ENCODE measurements at regions not wholly inside any gene's neighbourhood (a gene's known extent, or its start where the extent isn't known, plus 50 kb on each side); places are given as distances from the start of the nearest gene placed in this dataset.

DNA sequence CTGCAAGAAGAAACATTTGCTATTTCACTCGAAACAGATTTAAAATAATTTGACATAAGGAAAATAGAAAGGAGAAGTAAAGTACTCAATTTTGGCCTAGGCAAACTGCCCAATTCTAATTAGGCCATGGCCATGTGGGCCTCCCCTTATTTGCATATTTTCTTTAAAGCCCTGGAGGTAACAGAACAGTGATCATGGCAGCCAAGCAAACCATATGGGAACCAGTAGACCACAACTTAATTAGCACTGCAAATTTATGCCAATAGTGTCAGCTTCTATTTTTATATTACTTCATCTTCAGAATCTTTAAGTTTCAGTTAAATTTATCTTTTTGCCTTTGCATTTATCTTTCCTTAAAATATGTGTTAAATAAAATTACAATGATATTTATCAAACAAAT is 63.3 kb upstream of the THSD7A start:
- intact Hi-C loops (cut with micrococcal nuclease), result no loop called here
- Mint-ChIP-seq H3K36me3 (ENCODE audit: low read depth) (no peaks in the 10 kb centered on the region), H3K4me1 (no peaks in the 10 kb centered on the region), H3K27ac (no peak overlapping the region), H3K9me3 (no peaks in the 10 kb centered on the region), H3K4me3 (no peak overlapping the region), H3K27me3 (no peaks in the 10 kb centered on the region)
- no peak for DNase-seq
- no peak for ATAC-seq (ENCODE audit: low read depth)
- ChIA-PET POLR2A (no interaction called here), CTCF (no interaction called here)
- TF ChIP-seq, protein P1, sequence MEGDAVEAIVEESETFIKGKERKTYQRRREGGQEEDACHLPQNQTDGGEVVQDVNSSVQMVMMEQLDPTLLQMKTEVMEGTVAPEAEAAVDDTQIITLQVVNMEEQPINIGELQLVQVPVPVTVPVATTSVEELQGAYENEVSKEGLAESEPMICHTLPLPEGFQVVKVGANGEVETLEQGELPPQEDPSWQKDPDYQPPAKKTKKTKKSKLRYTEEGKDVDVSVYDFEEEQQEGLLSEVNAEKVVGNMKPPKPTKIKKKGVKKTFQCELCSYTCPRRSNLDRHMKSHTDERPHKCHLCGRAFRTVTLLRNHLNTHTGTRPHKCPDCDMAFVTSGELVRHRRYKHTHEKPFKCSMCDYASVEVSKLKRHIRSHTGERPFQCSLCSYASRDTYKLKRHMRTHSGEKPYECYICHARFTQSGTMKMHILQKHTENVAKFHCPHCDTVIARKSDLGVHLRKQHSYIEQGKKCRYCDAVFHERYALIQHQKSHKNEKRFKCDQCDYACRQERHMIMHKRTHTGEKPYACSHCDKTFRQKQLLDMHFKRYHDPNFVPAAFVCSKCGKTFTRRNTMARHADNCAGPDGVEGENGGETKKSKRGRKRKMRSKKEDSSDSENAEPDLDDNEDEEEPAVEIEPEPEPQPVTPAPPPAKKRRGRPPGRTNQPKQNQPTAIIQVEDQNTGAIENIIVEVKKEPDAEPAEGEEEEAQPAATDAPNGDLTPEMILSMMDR (IDR thresholded peaks at IDR 0.05), result no peak

DNA sequence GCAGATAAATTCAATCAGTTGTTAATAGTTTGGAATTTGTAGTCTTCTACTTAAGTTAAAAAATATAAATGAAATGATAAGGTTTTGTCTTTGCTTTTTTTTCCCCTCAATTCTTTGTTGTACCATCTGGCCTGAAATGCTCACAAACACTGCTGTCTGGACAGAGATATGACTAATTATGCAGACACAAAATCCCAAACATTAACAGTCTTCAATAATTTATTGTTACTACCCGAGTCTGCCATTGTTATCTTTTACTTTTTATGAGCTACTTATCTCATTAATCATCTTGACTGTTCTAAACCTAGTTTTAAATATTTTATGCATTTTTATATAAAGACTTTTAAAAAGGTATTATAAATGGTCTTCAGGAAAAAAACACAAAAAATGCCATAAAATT is 64.7 kb upstream of the THSD7A start:
- Mint-ChIP-seq H3K27me3 (no peaks in the 10 kb centered on the region), H3K4me3 (no peak overlapping the region), H3K9me3 (no peaks in the 10 kb centered on the region), H3K27ac (no peak overlapping the region), H3K4me1 (no peaks in the 10 kb centered on the region), H3K36me3 (ENCODE audit: low read depth) (no peaks in the 10 kb centered on the region)
- DNase-seq (no peak), ATAC-seq (ENCODE audit: low read depth) (no peak)
- TF ChIP-seq, protein P1 (IDR thresholded peaks at IDR 0.05), result no peak
- ChIA-PET POLR2A (no interaction called here), CTCF (no interaction called here)
- intact Hi-C loops (cut with micrococcal nuclease), result no loop called here

DNA sequence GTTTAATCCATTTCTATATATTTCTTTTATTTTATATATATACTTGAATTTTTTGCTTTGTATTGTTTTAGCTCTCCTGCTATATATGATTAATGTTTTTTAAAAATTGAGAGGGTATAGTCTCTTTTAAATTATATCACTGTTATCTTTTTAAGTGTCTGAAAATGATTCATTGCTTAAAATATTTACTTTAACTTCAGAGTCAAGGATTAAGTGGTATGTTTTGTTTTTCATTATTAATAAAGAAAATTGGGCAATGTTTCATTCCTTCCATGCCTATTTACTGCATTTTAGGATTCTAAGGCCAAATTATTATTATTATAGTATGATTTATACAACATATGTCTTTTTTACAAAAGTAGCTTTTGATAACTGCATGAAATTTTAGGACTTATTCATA is 67.2 kb upstream of the THSD7A start:
- ChIA-PET CTCF (no interaction called here), POLR2A (no interaction called here)
- H3K9me3 Mint-ChIP-seq, result no peaks in the 10 kb centered on the region
- no peaks in the 10 kb centered on the region for H3K4me1 Mint-ChIP-seq
- no peaks in the 10 kb centered on the region for H3K27me3 Mint-ChIP-seq
- DNase-seq (no peak), ATAC-seq (ENCODE audit: low read depth) (no peak)
- H3K36me3 Mint-ChIP-seq (ENCODE audit: low read depth), result no peaks in the 10 kb centered on the region
- H3K4me3 Mint-ChIP-seq, result no peak overlapping the region
- intact Hi-C loops (cut with micrococcal nuclease), result no loop called here
- TF ChIP-seq, protein P1 (IDR thresholded peaks at IDR 0.05), result no peak
- no peak overlapping the region for H3K27ac Mint-ChIP-seq

DNA sequence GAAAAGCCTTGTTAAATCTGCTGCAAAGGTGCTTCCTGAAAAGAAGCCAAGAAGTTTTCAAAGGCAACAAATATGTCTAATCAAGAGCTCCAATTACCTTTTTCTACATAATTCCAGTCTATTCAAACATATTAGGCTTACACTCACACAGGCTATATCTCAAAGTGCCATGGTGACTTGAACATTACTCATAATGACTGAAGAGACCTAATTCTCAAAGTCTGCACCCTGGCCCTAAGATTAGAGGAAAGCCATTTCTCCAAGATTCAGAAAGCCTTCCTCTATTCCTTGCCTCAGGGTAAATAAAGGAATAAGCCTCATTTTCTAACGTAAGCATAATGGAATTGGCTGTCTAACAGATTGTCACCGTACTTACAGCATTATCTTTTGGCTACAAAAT is 78.3 kb upstream of the THSD7A start:
- Mint-ChIP-seq H3K4me3 (no peak overlapping the region), H3K27ac (no peak overlapping the region), H3K9me3 (no peaks in the 10 kb centered on the region), H3K4me1 (no peaks in the 10 kb centered on the region), H3K27me3 (no peaks in the 10 kb centered on the region), H3K36me3 (ENCODE audit: low read depth) (no peaks in the 10 kb centered on the region)
- CTCF ChIA-PET, result no interaction called here
- POLR2A ChIA-PET, result no interaction called here
- DNase-seq (no peak), ATAC-seq (ENCODE audit: low read depth) (no peak)
- TF ChIP-seq, protein P1 (IDR thresholded peaks at IDR 0.05), result no peak
- intact Hi-C loops (cut with micrococcal nuclease), result no loop called here

DNA sequence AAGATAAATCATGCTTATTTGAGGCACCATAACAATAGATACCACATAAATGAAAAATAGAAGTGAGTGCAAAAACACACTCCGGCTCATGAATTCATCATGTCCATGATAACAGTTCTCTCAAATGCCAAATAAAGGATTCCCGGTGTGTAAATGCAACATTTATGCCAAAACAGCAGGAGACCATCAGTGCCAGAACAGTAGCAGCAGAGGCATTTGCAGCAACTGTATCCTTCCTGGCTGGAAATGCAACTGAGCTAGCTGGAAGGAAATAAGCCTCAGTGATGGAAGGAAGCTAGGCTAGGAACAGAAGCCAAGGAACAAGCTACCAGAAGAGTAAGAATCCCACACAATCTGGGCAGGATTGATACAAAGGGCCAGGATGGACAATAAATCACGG is 79.9 kb upstream of the THSD7A start:
- ChIA-PET CTCF (no interaction called here), POLR2A (no interaction called here)
- no peak for DNase-seq
- intact Hi-C loops (cut with micrococcal nuclease), result no loop called here
- Mint-ChIP-seq H3K4me3 (no peak overlapping the region), H3K9me3 (no peaks in the 10 kb centered on the region), H3K27me3 (no peaks in the 10 kb centered on the region), H3K27ac (no peak overlapping the region), H3K4me1 (no peaks in the 10 kb centered on the region), H3K36me3 (ENCODE audit: low read depth) (no peaks in the 10 kb centered on the region)
- no peak for ATAC-seq (ENCODE audit: low read depth)
- TF ChIP-seq, protein P1 (IDR thresholded peaks at IDR 0.05), result no peak

All from activated B cell treated with CpG ODN at 0.5 μM for 24 hours (primary cell).